Pulmonary artery endothelial cell (primary cell): ENCODE measurements at regions not wholly inside any gene's neighbourhood (a gene's known extent, or its start where the extent isn't known, plus 50 kb on each side); places are given as distances from the start of the nearest gene placed in this dataset.

Experiments used
- DNase-seq: peaks from one replicate; pipeline ENCODE4 v3.0.0-alpha.2; 2011; ENCODE audit warnings: low read depth, low spot score

DNA sequence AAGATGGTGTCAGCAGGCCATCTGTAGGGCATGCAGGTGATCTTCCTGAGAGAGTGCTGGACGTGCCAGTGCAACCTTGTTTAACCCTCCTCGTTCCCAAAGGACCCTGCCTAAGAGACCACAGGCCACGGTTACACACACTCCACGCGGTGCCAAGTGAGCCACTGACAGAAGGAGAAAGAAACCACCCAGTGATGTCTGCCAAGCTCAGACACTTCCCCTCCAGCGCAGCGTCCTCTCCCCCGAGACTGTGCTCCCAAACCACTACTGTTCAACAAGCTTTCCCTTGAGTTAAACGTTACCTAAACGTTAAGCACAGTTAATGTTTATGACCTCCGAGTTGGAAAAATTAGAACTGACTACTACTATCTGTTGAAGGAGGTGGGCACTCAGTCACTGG lies 119.1 kb upstream of the NCK2 start:
- DNase-seq, result no peak

DNA sequence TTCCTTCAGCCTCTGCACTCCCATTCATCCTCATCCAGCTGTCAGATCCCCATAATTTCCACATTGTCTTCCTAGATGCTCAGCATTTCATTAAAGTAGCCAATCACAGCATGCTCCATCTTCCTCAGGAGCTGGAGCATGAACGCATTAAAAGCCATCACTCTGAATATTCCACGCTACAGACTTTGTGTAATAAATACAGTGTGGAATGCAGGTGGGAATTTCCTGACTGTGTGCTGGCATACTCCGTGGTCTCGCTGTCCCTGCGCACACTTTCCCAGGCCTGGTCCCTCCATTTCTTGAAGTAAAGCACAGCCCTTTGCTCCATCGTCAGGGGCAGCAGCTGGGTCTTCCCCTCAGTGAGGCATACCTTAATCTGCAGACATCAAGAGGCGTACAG lies 123.7 kb upstream of the NCK2 start:
- no peak for DNase-seq

DNA sequence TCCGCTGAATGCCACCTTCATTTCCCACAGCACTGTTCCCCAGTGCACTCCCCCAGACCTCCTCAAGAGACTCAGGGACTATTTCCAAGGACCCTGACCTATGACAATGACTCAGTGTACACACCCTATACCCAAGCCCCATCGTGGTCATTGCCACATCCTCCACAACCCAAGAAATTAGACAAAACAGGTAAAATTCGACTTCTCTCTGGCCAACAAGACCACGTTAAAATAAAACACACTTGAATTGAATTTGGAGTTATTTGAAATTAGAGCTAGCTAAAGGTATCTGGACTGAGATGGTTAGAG lies 126.4 kb upstream of the NCK2 start:
- no peak for DNase-seq

DNA sequence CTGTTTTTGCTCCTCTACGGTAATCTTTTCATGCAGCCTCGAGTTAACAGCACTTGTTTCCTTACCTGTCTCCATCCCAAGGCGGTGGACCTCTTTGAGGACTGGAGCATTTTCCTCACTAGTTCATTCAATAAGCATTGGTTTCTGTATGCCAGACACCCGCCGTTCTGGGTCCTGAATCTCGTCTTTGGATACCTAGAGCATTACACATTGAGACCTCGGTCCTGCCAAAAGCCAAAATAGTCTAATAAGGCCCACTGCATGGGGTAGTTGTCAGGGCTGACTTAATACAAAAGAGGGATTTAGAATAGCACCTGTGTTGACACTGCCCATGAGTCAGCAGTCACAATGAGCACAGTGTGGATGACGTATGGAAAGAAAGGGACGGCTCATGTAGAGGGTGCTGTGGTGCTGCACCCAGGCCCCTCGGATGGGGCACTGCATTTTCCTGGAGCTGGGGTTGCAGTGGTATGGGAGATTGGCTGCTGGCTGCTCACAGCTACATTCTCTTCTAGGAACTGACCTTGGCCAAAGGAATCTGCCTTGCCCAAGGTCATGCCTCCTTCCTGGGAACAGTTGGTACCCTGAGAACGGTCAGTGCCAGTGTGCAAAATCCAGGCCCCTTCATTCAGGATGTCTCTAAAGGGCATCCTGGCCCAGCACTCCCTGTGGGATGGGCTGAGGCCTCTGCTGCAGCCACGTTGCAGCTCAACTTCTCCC lies 126.9 kb upstream of the NCK2 start:
- DNase-seq, result no peak

DNA sequence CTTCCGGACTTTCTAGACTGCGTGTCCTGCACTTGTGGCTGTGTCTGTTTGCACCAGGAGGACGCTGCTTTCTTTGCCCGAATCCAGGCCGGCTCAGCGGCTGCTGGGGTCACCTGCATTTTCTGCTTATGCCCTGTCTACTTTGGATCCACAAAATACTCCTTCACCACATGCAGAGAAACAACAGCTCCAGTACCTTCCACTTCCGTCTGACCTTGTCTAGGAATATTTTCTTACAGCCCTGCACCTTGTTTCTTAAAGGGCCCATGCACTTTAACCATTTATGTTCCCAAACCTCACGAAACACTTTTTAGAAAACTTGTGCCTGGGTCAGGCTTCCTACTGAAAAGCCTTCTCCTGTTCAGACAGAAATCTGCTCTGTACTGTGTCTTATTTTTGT lies 129.4 kb upstream of the NCK2 start:
- no peak for DNase-seq

DNA sequence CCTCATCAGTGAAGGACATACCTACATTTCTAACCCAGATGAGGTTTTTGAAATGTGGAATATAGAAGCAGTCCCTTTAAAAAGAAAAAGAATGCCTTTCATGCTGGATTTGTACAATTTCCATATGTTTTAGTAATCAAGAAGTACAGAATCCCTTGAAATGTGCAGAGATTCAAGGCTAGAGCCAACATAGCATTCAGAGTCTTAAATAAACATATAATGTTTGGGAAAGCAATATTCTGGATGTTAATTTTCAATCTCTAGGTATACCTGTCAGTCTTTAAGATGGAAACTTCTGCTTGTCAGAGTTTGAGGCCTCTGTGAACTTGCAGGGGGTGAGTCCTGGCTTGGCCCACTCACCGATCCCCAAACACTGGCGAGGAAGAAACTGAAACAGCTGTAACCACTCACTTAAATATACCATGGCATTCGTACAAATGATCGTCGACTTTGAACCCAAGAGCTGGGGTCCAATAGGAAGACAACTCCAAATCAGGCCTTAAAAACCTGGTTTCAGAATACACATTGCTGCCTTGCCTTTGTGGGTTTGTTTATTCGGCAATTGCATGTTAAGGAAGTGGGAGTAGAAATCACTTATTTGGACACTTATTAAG lies 132.8 kb upstream of the NCK2 start:
- DNase-seq, result no peak

DNA sequence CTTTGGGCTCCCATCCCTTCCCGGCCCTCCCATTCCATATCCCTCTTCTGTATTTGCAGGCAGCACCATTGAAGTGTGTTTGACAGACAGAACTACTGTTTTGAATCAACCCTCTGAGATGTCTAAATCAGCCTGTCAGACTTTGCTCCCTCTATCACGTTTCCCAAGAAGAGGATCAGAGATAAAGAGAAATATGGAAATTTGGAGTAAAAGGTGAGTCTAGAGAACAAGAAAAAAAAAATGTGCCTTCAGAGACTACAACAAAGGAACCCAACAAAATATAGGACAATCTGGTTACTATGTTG lies 133.4 kb upstream of the NCK2 start:
- DNase-seq, result no peak

DNA sequence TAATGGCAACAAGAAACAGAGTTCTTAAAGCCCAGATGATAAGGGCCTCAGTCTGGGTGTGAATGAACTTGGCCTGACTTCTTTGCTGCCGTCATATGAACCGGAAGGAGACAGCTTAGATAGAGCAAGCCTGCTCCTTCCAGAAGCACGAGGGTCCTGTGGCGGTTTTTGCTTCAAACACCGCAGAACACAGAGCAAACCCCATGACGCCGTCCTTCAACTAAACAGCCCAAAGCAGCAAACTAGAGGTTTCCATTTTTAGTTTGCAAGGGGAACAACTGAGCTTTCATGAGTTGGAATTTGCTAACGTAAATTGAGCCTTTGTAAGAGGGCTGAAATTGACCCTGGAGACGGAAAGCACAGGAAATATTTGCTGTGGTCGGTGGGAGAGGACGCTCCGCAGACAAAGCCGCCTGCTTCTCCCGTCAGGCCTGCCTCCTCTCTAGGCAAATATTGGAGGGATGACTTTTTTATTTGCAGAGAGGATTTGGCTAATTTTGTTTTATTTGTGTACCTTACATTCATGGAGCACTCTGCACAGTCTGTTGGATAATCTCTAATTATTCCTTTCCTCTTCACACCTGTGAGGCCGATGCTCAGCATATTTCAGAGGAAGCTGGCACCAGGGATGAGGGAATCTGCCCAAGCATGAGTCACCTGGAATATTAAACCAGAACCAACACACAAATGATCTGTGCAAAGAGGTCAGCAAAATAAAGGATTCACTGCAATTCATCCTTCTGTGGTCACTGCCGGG lies 134.0 kb upstream of the NCK2 start:
- DNase-seq, result no peak

DNA sequence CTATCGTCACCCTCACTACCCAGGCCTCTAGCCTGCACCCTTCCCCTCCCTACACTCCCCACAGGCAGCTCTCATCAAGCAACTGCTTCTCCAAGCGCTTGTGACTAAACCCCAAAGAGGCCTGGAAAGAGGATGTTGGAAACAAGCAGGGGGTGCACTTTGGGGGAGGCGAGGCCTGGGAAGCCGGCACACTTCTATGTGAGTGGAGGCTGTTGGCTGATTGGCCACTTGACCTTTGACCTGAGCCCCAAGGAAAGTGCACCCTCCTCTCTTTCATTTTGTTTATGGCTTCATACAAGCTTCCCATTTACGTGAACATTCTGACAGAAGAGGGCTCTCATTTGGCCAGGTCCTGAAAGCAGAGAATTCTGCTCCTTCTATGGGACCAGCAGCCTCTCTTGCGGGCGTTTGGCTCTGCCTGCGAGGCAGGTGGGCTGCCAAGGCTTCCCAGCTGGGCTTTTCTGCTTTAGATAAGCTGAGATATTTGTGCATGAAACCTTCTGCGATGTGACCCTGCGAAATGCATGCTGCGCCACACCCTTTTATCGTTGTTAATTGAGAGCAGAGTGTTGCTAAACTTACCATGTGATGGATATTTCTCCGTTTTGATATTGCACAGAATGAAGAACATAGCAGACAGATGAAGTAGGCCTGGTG lies 134.8 kb upstream of the NCK2 start:
- no peak for DNase-seq

DNA sequence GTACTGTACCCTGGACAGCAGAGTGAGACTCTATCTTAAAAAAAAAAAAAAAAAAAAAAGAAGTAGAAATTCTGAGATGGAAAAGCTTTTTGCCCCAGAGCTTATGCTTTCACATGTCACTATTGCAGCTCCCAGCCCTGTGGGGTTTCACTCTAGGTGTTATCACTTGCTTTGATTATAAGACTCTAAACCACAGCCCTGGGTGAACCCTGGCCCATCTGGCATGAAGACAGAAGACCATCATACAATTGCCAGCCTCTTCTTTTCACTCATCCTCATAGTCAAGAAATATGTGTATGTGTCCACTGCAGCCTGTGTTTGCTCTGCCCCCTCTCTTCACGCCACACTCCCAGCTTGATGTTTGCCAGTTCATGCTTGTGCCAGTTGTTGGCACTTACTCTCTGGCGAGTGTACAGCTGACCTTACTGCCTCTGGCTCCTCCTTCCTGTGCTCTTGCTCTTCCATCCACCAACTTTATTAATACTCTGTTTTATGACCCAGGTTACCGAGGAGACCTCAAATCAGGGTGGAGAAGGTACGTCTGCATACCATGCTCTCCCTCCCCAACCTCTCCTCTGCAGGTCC lies 136.7 kb upstream of the NCK2 start:
- no peak for DNase-seq

DNA sequence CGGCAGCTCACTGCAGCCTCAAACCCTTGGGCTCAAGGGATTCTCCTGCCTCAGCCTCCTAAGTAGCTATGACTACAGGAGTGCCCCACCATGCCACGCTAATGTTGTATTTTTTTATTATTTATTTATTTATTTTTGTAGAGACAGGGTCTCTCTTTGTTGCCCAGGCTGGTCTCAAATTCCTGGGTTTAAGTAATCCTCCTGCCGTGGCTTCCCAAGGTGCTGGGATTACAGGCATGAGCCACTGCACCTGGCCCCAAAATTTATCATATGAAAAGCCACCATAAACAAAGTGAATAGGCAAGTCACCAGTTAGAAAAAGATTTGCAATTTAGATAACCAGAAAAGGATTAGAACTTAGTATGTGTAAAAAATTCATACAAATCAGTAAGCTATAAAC lies 138.6 kb upstream of the NCK2 start:
- DNase-seq, result no peak

DNA sequence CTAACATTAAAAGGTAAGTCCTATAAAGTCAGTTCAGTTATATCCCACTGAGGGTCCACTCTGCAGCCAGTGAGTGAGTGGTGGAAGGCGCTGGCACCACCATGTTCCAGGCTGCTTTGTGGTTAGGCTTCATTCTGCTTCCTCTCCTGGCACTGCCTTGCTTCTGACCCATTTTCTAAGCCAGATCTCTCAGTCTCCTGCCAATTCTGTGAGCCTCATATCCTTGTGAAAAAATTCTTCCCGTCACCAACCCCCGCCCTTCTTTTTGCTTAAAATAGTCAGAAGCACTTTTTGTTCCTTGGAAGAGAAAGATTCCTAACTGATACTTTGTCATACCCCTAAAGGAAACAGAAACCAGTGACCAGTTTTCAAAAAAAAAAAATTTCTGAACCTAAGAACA lies 139.8 kb upstream of the NCK2 start:
- no peak for DNase-seq

DNA sequence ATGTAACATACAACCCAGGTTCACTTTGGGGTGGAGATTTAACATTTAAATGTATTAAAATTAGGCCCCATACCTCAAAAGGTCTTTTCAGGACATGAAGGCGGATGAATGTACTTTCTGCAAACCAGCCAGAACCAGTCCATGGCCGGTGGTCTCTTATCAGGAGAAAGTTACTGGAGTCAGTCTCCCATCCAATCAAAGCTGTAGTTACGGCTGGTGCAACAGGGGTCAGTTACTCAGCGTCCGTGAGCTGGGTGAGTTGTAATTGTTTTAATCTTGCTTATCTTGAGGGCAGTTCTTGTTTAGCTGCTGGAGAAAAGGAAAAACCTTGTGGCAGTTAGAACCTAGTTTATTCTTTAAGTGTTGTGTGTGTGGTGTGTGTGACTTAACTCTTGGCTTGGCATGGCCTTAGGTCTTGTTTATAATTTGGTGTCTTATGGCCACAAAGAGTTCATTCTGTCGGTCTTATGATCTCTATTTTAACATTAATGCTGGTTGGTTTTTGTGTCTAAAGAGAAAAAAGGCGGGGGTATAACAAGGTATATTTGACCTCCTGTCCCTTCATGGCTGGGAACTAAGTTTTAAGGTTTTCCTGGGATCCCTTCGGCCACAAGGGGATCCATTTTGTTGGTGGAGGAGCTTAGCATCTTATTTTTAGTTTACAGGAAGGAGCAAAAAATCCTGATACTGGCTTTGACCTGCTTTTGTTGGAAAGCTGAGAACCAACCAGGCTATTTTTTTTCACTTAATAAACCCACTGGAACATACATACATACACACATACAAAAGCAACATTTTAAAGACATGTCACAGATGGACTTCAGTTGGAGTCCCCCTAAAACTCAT lies 143.5 kb upstream of the NCK2 start:
- DNase-seq, result no peak

DNA sequence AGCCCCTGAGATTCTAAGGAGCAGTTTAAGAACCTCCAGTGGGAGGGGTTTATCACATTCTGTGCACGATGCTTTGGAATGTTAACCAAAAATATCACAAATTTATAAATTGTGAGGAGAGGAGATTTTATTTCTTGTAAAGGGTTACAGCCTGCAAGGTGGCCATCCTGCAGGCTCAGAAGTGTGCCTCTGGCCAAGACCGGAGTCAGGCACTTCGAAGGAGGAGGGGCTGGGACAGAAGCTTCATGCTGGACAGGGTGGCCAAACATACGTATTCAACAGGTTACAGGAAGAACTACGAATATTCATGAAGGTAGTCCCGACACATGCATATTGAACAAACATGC lies 144.1 kb upstream of the NCK2 start:
- no peak for DNase-seq

DNA sequence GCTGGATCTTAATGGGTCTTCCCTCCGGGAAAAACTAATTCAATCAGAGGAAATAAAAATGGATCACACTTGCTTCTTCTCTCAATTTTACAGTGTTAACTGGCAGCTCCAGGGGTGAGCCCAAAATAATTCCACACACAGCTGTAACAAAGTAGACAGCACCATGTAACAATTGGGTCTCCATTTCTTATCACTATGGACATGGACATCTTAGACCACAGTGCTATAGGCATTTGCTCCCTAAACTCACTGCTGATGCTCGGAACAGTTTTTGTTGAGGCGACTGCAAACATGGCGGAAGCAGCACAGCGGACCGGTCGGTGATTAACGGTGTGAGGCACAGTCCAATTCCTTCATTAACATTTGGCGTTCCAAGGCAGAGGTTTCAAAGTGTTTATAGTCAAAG lies 144.7 kb upstream of the NCK2 start:
- no peak for DNase-seq

DNA sequence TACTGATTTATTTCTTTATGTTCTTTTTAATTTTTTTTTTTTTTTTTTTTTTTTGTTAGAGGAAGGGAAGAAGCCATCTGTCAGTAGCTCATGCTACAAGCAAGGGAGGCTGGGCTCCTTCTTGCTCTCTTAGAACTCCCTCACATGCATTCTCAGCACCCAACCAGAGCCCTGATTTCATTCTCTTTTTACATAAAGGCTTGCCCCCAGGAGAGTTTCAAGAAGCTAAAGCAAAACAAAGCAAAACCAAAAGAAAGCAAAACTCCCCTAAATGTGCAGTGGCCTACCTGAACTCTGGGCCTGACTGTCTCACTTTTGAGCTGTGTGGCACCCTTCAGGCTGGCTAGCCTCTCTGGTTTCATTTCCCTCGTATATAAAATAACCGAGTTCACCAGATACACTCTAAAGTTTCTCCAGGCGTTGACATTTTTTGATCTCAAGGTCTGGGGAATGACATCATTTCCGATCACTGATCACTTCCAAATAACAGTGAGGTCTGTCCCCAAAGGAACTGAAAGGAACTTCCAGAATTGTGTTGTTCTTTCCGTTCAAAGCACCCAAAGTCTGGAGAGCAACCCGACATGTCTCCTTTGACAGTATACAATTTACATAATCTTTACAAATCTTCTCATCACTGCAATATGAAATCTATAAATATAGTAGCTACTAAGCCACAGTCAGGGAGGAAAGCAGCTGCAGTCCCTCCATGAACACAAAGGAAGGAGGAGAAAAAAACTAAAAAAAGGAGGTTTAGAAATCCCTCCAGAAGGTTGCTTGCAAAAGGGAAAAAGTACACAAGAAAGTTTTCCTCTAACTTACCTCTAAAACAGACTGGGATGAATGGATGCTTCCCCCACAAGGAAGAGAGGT lies 145.6 kb upstream of the NCK2 start:
- no peak for DNase-seq

DNA sequence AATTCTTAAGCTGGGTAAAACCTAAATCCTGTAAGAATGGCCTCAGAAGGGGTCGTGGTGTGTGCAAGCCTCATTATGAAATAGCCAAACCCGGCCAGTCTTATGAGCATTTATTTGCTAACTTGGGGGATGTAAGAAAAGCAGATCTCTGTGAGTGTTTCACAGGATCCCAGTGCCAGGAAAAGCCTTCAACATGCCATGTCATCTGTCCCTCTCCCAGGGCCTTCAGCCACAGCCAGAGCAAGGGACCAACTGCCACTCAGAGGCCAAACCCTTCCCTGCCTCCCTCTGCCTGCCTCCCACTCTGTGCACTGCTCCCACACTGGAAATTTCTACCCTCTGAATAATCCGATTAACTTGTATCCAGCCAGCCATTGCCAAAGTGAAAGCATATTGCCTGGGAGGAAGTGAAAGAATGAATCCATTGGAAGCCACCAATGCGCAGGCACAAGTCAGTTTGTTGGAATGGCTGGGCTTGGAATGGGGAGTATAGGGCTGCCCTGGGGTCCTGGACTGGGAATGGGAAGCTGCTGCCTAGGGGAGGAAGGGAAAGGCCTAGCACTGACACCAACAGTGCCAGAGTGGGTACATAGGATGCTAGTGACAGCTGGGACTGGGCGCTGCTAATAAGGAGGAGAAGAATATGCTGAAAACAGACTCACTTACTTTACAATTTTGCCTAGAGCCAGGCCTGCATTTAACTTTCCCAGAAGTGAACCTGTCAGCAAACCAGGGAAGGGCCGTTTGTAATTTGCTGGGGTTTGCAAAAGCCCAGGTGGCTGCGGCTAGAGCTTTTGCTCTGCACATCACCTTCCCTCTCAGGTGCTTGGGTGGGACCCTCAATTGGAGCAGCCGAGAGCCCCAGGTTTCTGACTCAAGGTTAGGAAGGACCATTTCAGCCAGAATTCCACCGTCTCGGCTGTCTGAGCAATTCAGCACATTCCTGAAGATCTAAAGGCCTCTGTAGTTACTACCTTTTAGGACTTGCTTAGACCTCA lies 146.6 kb upstream of the NCK2 start:
- no peak for DNase-seq

DNA sequence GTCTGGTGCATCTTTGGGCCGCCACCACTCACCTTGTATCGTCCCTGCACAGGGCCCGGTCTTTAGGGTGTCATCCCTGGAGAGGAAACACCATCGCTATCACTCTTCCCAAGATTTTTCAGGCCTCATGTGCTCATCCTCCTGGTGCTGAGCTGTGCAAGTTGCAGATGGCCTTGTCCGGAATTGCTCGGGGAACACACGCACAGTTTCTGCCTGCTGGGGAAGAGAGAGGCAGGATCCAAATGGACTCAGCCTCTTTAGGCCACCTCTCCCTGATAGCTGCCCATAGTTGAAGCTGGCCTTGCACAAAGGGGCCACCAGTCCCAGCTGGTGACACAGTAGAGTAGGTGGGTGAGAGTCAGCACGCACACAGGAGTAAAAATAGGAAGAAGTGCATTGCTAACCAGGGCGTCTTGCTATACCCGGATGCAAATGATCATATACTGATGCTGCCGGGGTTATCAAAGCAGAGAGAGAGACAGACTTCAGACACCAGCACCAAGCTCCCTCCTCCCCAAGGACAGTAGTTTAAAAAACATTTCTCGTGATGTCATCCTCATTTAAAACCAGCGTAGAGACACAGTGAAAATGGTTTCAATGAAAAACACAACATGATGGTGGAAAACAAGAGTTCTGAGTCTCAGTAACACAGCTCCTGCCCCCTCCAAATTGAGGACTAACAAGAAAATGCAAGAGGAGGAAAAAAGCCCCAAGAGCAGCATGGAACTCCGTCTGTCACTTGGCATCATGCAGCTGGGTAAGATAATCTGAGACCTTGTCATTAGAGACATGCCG lies 147.5 kb upstream of the NCK2 start:
- DNase-seq, result no peak
